ENCODE measurements at regions not wholly inside any gene's neighbourhood (a gene's known extent, or its start where the extent isn't known, plus 50 kb on each side); places are given as distances from the start of the nearest gene placed in this dataset.

GRCh38 chr9:92187989-92188714, 72.9 kb upstream of the SPTLC1 start:
- peaks cover 2% of the 10 kb centered on the region for H3K27me3 ChIP-seq (ENCODE audit: control insufficient read depth, insufficient read depth, low read length)
- no peak for TF ChIP-seq CTCF (IDR thresholded peaks at IDR 0.05; ENCODE audit: insufficient read depth, low read length, severe bottlenecking)
- FAIRE-seq (no peak), DNase-seq (ENCODE audit: low read depth) (no peak)
- no peak overlapping the region for H3K4me3 ChIP-seq (ENCODE audit: low read depth, low read length)
- H3K36me3 ChIP-seq (ENCODE audit: control insufficient read depth, insufficient read depth, low read length), result no peaks in the 10 kb centered on the region

- FAIRE-seq (no peak), DNase-seq (ENCODE audit: low read depth) (no peak)
- TF ChIP-seq CTCF (IDR thresholded peaks at IDR 0.05; ENCODE audit: insufficient read depth, low read length, severe bottlenecking), result no peak
- H3K27me3 ChIP-seq (ENCODE audit: control insufficient read depth, insufficient read depth, low read length), result peaks cover 2% of the 10 kb centered on the region
- H3K36me3 ChIP-seq (ENCODE audit: control insufficient read depth, insufficient read depth, low read length), result no peaks in the 10 kb centered on the region
- no peak overlapping the region for H3K4me3 ChIP-seq (ENCODE audit: low read depth, low read length)
These were observed 72.2 kb upstream of the SPTLC1 start for GRCh38 chr9:92187390-92187789.

- no peak for TF ChIP-seq CTCF (IDR thresholded peaks at IDR 0.05; ENCODE audit: insufficient read depth, low read length, severe bottlenecking)
- FAIRE-seq (no peak), DNase-seq (ENCODE audit: low read depth) (no peak)
- H3K4me3 ChIP-seq (ENCODE audit: low read depth, low read length), result no peak overlapping the region
- H3K36me3 ChIP-seq (ENCODE audit: control insufficient read depth, insufficient read depth, low read length), result no peaks in the 10 kb centered on the region
- H3K27me3 ChIP-seq (ENCODE audit: control insufficient read depth, insufficient read depth, low read length), result peaks cover 2% of the 10 kb centered on the region
These were observed 71.4 kb upstream of the SPTLC1 start for GRCh38 chr9:92186631-92187030.

- TF ChIP-seq CTCF (IDR thresholded peaks at IDR 0.05; ENCODE audit: insufficient read depth, low read length, severe bottlenecking), result no peak
- DNase-seq (ENCODE audit: low read depth), result no peak
- no peaks in the 10 kb centered on the region for H3K36me3 ChIP-seq (ENCODE audit: control insufficient read depth, insufficient read depth, low read length)
- FAIRE-seq, result no peak
- no peak overlapping the region for H3K4me3 ChIP-seq (ENCODE audit: low read depth, low read length)
- H3K27me3 ChIP-seq (ENCODE audit: control insufficient read depth, insufficient read depth, low read length), result peaks cover 2% of the 10 kb centered on the region
These were observed 70.5 kb upstream of the SPTLC1 start for GRCh38 chr9:92185681-92186080.

GRCh38 chr9:92185096-92185495, 69.9 kb upstream of the SPTLC1 start:
- H3K27me3 ChIP-seq (ENCODE audit: control insufficient read depth, insufficient read depth, low read length), result peaks cover 2% of the 10 kb centered on the region
- no peak for TF ChIP-seq CTCF (IDR thresholded peaks at IDR 0.05; ENCODE audit: insufficient read depth, low read length, severe bottlenecking)
- no peak for FAIRE-seq
- H3K4me3 ChIP-seq (ENCODE audit: low read depth, low read length), result no peak overlapping the region
- H3K36me3 ChIP-seq (ENCODE audit: control insufficient read depth, insufficient read depth, low read length), result no peaks in the 10 kb centered on the region
- DNase-seq (ENCODE audit: low read depth), result no peak

- no peak for TF ChIP-seq CTCF (IDR thresholded peaks at IDR 0.05; ENCODE audit: insufficient read depth, low read length, severe bottlenecking)
- H3K36me3 ChIP-seq (ENCODE audit: control insufficient read depth, insufficient read depth, low read length), result no peaks in the 10 kb centered on the region
- DNase-seq (ENCODE audit: low read depth), result no peak
- no peak overlapping the region for H3K4me3 ChIP-seq (ENCODE audit: low read depth, low read length)
- H3K27me3 ChIP-seq (ENCODE audit: control insufficient read depth, insufficient read depth, low read length), result peaks cover 2% of the 10 kb centered on the region
- no peak for FAIRE-seq
These were observed 68.9 kb upstream of the SPTLC1 start for GRCh38 chr9:92184041-92184564.

Data from bronchial epithelial cell (primary cell).